T-cell (primary cell): ENCODE measurements at regions not wholly inside any gene's neighbourhood (a gene's known extent, or its start where the extent isn't known, plus 50 kb on each side); places are given as distances from the start of the nearest gene placed in this dataset.

Experiments
- ATAC-seq, 4 experiments: fragments of 200-7000 bp in 3 of 4; fragments of 150-1000 bp in 1 of 4; cut with Tn5 transposase; replicated peaks in 1 of 4; 1 replicate in 3 of 4; 2 replicates in 1 of 4; pipeline ENCODE4 v1.10.0; 2021; ENCODE audit warnings: moderate library complexity in 3 of 4, mild to moderate bottlenecking in 2 of 4, moderate number of reproducible peaks in 1 of 4
- CTCF ChIA-PET, 2 donors: fragments of 300-600 bp; sonication (Branson Sonifier 250); formaldehyde crosslinking; loops; one replicate each; lab custom pipeline; 2022; ENCODE audit warnings: antibody characterized with exemption in 2 of 2; lab: Charles Lee
- POLR2A ChIA-PET, 2 donors: fragments of 300-600 bp; sonication (Branson Sonifier 250); formaldehyde crosslinking; loops; one replicate each; lab custom pipeline; 2022; ENCODE audit warnings: antibody characterized with exemption in 2 of 2; lab: Charles Lee
- DNase-seq, 35 experiments: peaks; one replicate each; pipeline versions ENCODE4 v3.0.0 to v3.0.0-alpha.2; 2013 to 2023
- H3K27ac ChIP-seq: one replicate; pipeline ENCODE4 v1.5.1; 2013; ENCODE audit warnings: low read length
- H3K27me3 ChIP-seq, 2 experiments: replicated peaks in 1 of 2; 1 replicate in 1 of 2; 2 replicates in 1 of 2; pipeline versions ENCODE4 v1.6.1 to v1.7.0; 2013; ENCODE audit warnings: low read length in 1 of 2, mixed read lengths in 1 of 2; ENCODE audit not compliant: control insufficient read depth in 2 of 2, insufficient read depth in 2 of 2; ENCODE audit errors: extremely low read depth in 1 of 2
- H3K36me3 ChIP-seq, 2 donors: 1 replicate in 1 of 2; 2 replicates in 1 of 2; pipeline versions ENCODE4 v1.6.1 to v1.7.0; 2013; ENCODE audit warnings: low read length in 1 of 2; ENCODE audit not compliant: control insufficient read depth in 2 of 2, insufficient read depth in 1 of 2; ENCODE audit errors: extremely low read depth in 1 of 2
- H3K4me1 ChIP-seq, 2 experiments: 1 replicate in 1 of 2; 2 replicates in 1 of 2; pipeline versions ENCODE4 v1.6.1 to v1.7.0; 2013; ENCODE audit warnings: low read length in 2 of 2, mixed read lengths in 1 of 2; ENCODE audit not compliant: insufficient read depth in 2 of 2, control insufficient read depth in 1 of 2; ENCODE audit errors: extremely low read depth in 1 of 2
- H3K4me3 ChIP-seq, 2 donors: 1 replicate in 1 of 2; 2 replicates in 1 of 2; pipeline versions ENCODE4 v1.5.1 to v1.7.0; 2013; ENCODE audit warnings: mild to moderate bottlenecking in 2 of 2, low read length in 1 of 2, moderate library complexity in 1 of 2; ENCODE audit not compliant: control insufficient read depth in 1 of 2; ENCODE audit errors: extremely low read depth in 1 of 2
- H3K9me3 ChIP-seq: 2 replicates; pipeline ENCODE4 v1.7.0; 2013
- H3K27ac Mint-ChIP-seq, 2 donors: one replicate each; pipeline ENCODE4 v1.8.0; 2020 to 2021; ENCODE audit warnings: mild to moderate bottlenecking in 2 of 2, mixed read lengths in 2 of 2
- H3K27me3 Mint-ChIP-seq, 2 donors: one replicate each; pipeline ENCODE4 v1.8.0; 2021 to 2022; ENCODE audit warnings: mixed read lengths in 2 of 2
- H3K36me3 Mint-ChIP-seq: one replicate; pipeline ENCODE4 v1.8.0; 2021; ENCODE audit warnings: mixed read lengths
- H3K4me1 Mint-ChIP-seq, 3 donors: one replicate each; pipeline ENCODE4 v1.8.0; 2020 to 2022; ENCODE audit warnings: mixed read lengths in 3 of 3, mild to moderate bottlenecking in 1 of 3
- H3K4me3 Mint-ChIP-seq, 3 donors: one replicate each; pipeline ENCODE4 v1.8.0; 2020 to 2022; ENCODE audit warnings: mild to moderate bottlenecking in 3 of 3, mixed read lengths in 3 of 3, moderate library complexity in 3 of 3
- H3K9me3 Mint-ChIP-seq, 3 donors: one replicate each; pipeline ENCODE4 v1.8.0; 2020 to 2022; ENCODE audit warnings: mixed read lengths in 3 of 3
- WGBS: methylation state at CpG from one replicate; pipeline ENCODE4 v1.1.5; 2013; ENCODE audit warnings: missing lambda C conversion rate; ENCODE audit not compliant: insufficient coverage; 5-methylcytosine and 5-hydroxymethylcytosine counted together

DNA sequence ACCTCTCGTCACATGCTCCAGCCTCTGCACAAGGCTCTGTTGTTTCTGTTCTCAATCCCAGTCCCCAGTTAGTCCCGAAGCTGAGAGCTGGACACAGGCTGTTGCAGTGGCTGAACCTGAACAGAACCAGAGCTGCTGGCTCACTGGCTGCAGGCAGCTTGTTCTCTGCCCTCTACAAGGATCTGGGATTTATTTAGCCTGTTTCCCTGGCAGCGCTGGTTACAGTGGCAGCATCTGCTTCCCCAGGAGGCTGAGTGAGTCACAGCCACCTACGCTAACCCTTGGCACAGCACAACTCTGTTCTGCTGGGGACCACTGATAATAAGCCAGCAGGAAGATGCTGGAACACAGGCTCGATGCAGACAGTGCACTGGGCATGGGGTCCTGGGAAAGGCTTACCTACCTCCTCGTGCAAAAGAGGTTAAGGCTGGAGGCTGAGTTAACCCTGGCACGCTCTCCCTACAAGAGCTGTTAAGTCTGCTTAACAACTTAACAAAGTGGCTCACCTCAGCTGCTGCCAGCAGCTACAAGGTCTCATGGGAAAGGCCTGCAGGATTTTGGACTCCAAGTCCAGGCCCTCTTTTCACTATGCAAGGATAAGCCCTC is 299.6 kb downstream of the PCNX1 start:
- ATAC-seq (no peak), DNase-seq (no peak)
- Mint-ChIP-seq H3K9me3 (no peaks in the 10 kb centered on the region), H3K36me3 (no peaks in the 10 kb centered on the region), H3K27me3 (no peaks in the 10 kb centered on the region), H3K4me1 (no peaks in the 10 kb centered on the region), H3K4me3 (no peak overlapping the region), H3K27ac (no peak overlapping the region)
- no peak overlapping the region for H3K4me3 ChIP-seq
- 84% methylated on average over 6 of the region's 7 CpGs for WGBS
- ChIA-PET POLR2A (no interaction called here), CTCF (no interaction called here)
- no peak overlapping the region for H3K27ac ChIP-seq
- no peaks in the 10 kb centered on the region for H3K9me3 ChIP-seq
- no peaks in the 10 kb centered on the region for H3K4me1 ChIP-seq
- peaks cover 0 to 3% of the 10 kb centered on the region in 2 experiments for H3K27me3 ChIP-seq
- no peaks in the 10 kb centered on the region for H3K36me3 ChIP-seq

DNA sequence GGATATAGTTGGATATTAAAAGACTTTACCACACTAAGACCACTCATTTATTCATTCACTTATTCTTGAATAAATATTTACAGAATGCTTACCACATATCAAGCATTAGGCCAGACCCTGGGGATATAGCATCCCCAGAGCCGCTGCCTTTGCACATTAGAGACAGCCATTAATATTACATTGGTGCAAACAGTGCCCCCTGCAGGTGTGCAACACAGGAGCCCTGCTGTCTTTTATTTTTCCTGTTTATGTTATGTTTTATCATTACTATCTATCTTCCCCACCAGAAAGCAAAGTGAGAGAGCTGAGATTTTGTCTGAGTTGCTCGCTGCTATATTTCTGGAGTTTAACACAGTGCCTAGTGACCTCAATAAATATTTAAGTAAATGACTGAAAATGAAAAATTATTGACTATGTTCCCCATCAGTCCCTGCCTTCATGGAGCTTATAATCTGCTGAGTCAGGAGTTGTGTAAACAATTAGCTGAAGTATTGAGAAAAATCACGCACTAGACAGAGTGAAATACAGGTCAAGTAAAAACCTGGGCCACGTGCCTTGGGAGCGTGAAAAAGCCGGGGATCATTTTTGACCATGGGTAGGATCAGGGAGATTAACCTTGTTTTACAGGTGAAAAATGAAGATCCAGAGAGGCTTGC is 301.6 kb downstream of the PCNX1 start:
- 94% methylated on average over 5 of the region's 6 CpGs for WGBS
- no peaks in the 10 kb centered on the region for H3K9me3 ChIP-seq
- H3K36me3 ChIP-seq = no peaks in the 10 kb centered on the region
- Mint-ChIP-seq H3K36me3 (no peaks in the 10 kb centered on the region), H3K9me3 (no peaks in the 10 kb centered on the region), H3K27ac (no peak overlapping the region), H3K27me3 (no peaks in the 10 kb centered on the region), H3K4me1 (no peaks in the 10 kb centered on the region), H3K4me3 (no peak overlapping the region)
- no peak overlapping the region for H3K4me3 ChIP-seq
- no peak overlapping the region for H3K27ac ChIP-seq
- no peak for DNase-seq
- H3K27me3 ChIP-seq = peaks cover 0 to 3% of the 10 kb centered on the region in 2 experiments
- ChIA-PET POLR2A (no interaction called here), CTCF (no interaction called here)
- ATAC-seq = no peak
- no peaks in the 10 kb centered on the region for H3K4me1 ChIP-seq

DNA sequence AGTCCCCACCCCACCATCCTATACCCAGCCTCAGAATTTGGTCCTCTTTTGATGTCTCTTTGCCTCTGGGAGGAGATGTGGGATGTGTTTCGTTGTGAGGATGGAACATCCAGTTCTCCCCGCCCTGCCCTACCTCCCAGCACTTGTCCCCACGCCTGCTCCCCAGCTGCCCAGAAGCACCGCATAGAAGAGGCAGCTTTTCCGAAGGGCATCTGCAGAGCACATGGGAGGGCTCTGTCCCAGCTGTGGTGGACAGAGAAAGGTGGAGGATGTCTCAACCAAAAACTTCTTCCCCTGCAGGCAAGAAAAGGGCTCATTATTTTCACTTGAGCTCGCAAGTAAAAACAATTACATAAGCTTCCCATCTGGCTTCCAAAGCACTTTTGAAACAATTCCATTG is 302.6 kb downstream of the PCNX1 start:
- H3K27ac ChIP-seq = no peak overlapping the region
- no peak for ATAC-seq
- DNase-seq = no peak
- H3K27me3 Mint-ChIP-seq = no peaks in the 10 kb centered on the region
- WGBS = no CpG with 5 or more reads among the region's 6 CpGs
- no peaks in the 10 kb centered on the region for H3K36me3 Mint-ChIP-seq
- H3K4me3 ChIP-seq = no peak overlapping the region
- H3K4me3 Mint-ChIP-seq = no peak overlapping the region
- H3K27me3 ChIP-seq = peaks cover 0 to 3% of the 10 kb centered on the region in 2 experiments
- H3K4me1 Mint-ChIP-seq = no peaks in the 10 kb centered on the region
- H3K9me3 ChIP-seq = no peaks in the 10 kb centered on the region
- CTCF ChIA-PET = no interaction called here
- H3K4me1 ChIP-seq = no peaks in the 10 kb centered on the region
- no peaks in the 10 kb centered on the region for H3K9me3 Mint-ChIP-seq
- H3K36me3 ChIP-seq = no peaks in the 10 kb centered on the region
- H3K27ac Mint-ChIP-seq = no peak overlapping the region
- POLR2A ChIA-PET = no interaction called here

- H3K36me3 Mint-ChIP-seq = no peaks in the 10 kb centered on the region
- WGBS = no CpG with 5 or more reads among the region's 5 CpGs
- DNase-seq (no peak), ATAC-seq (no peak)
- ChIA-PET CTCF (no interaction called here), POLR2A (no interaction called here)
- peaks cover 0 to under 1% (median 0%) of the 10 kb centered on the region in 3 donors for H3K9me3 Mint-ChIP-seq
- Histone ChIP-seq H3K36me3 (no peaks in the 10 kb centered on the region), H3K9me3 (no peaks in the 10 kb centered on the region), H3K27me3 (peaks cover 0 to 3% of the 10 kb centered on the region in 2 experiments), H3K4me3 (no peak overlapping the region), H3K4me1 (no peaks in the 10 kb centered on the region), H3K27ac (no peak overlapping the region)
- no peaks in the 10 kb centered on the region for H3K27me3 Mint-ChIP-seq
- no peak overlapping the region for H3K27ac Mint-ChIP-seq
- H3K4me1 Mint-ChIP-seq = no peaks in the 10 kb centered on the region
- H3K4me3 Mint-ChIP-seq = no peak overlapping the region
Observed at GRCh38 chr14:71212093-71212492, 304.8 kb downstream of the PCNX1 start.

- ChIA-PET POLR2A (interaction anchor here in 1 of 2 donors (0.7 kb wide), 1 partner anchor 25 kb away, joined by 6 read pairs; no protein-coding TSS in a partner anchor), CTCF (no interaction called here)
- WGBS = 82% methylated on average over 6 of the region's 10 CpGs
- Histone ChIP-seq H3K4me1 (no peaks in the 10 kb centered on the region), H3K36me3 (no peaks in the 10 kb centered on the region), H3K27ac (no peak overlapping the region), H3K4me3 (no peak overlapping the region), H3K27me3 (peaks cover 0 to 3% of the 10 kb centered on the region in 2 experiments), H3K9me3 (no peaks in the 10 kb centered on the region)
- H3K36me3 Mint-ChIP-seq = no peaks in the 10 kb centered on the region
- no peaks in the 10 kb centered on the region for H3K4me1 Mint-ChIP-seq
- no peaks in the 10 kb centered on the region for H3K27me3 Mint-ChIP-seq
- DNase-seq (no peak), ATAC-seq (no peak)
- no peak overlapping the region for H3K4me3 Mint-ChIP-seq
- H3K27ac Mint-ChIP-seq = no peak overlapping the region
- H3K9me3 Mint-ChIP-seq = peaks cover 0 to 6% (median 2%) of the 10 kb centered on the region in 3 donors
Observed at GRCh38 chr14:71212683-71213107, 305.4 kb downstream of the PCNX1 start.

DNA sequence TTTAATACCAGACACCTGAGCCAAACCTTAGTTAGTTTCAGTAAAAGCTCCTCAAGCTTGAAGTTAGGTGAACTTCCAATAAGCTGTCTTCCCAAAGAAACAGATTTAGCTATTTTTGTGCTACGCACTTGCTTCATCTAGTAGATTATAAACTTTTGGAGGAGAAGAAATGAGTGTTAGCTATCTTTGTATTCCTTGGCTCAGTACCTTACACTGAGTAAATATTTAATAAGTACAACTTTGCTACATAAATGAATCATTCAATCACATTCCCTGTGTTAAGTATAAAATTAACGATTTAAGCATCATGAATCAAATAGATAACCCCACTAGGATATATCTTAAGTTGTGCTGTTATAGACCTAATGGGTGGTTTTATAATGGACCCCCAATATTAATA is 307.0 kb downstream of the PCNX1 start:
- Mint-ChIP-seq H3K27ac (no peak overlapping the region), H3K4me3 (no peak overlapping the region), H3K4me1 (peaks cover 0 to 6% (median 2%) of the 10 kb centered on the region in 3 donors), H3K36me3 (no peaks in the 10 kb centered on the region), H3K27me3 (no peaks in the 10 kb centered on the region), H3K9me3 (peaks cover 0 to 7% (median 2%) of the 10 kb centered on the region in 3 donors)
- H3K4me1 ChIP-seq = no peaks in the 10 kb centered on the region
- no peak for DNase-seq
- no peak overlapping the region for H3K4me3 ChIP-seq
- no peak for ATAC-seq
- H3K36me3 ChIP-seq = no peaks in the 10 kb centered on the region
- no peaks in the 10 kb centered on the region for H3K9me3 ChIP-seq
- H3K27me3 ChIP-seq = peaks cover 0 to 3% of the 10 kb centered on the region in 2 experiments
- no peak overlapping the region for H3K27ac ChIP-seq
- WGBS = no CpG with 5 or more reads among the region's 2 CpGs
- ChIA-PET CTCF (interaction anchor here in 1 of 2 donors (0.7 kb wide), 1 partner anchor 23 kb away, joined by 3 read pairs; no protein-coding TSS in a partner anchor), POLR2A (no interaction called here)
